Smooth muscle cell (in vitro differentiated cells): ENCODE measurements at regions not wholly inside any gene's neighbourhood (a gene's known extent, or its start where the extent isn't known, plus 50 kb on each side); places are given as distances from the start of the nearest gene placed in this dataset.

Experiments
- DNase-seq: peaks from one replicate; lab custom pipeline; 2025; ENCODE audit not compliant: unreplicated experiment; lab: John Stamatoyannopoulos, UW
- H2AFZ ChIP-seq: fragments of 200-600 bp; sonication (generic); 2 replicates; pipeline ENCODE4 v1.6.0; 2016; ENCODE audit warnings: antibody characterized with exemption, low read depth, mild to moderate bottlenecking
- H3F3A ChIP-seq: fragments of 200-600 bp; sonication (generic); 2 replicates; pipeline ENCODE4 v1.6.0; 2017; ENCODE audit warnings: antibody characterized with exemption, low read depth
- H3K27ac ChIP-seq: fragments of 200-600 bp; sonication (generic); 2 replicates; pipeline ENCODE4 v1.5.1; 2016; ENCODE audit warnings: low read depth, mild to moderate bottlenecking
- H3K27me3 ChIP-seq: fragments of 200-600 bp; sonication (generic); 2 replicates; pipeline ENCODE4 v1.6.1; 2016; ENCODE audit warnings: low read depth, mild to moderate bottlenecking
- H3K36me3 ChIP-seq: fragments of 200-600 bp; sonication (generic); 2 replicates; pipeline ENCODE4 v1.5.1; 2016; ENCODE audit warnings: low read depth
- H3K4me1 ChIP-seq: fragments of 200-600 bp; sonication (generic); 2 replicates; pipeline ENCODE4 v1.5.1; 2016; ENCODE audit warnings: low read depth
- H3K4me2 ChIP-seq: fragments of 200-600 bp; sonication (generic); 2 replicates; pipeline ENCODE4 v1.6.0; 2016; ENCODE audit warnings: mild to moderate bottlenecking
- H3K4me3 ChIP-seq: fragments of 200-600 bp; sonication (generic); 2 replicates; pipeline ENCODE4 v1.5.1; 2016; ENCODE audit warnings: mild to moderate bottlenecking
- H3K79me2 ChIP-seq: fragments of 200-600 bp; sonication (generic); 2 replicates; pipeline ENCODE4 v1.6.0; 2016; ENCODE audit warnings: low read depth, mild to moderate bottlenecking
- H3K9ac ChIP-seq: fragments of 200-600 bp; sonication (generic); 2 replicates; pipeline ENCODE4 v1.6.0; 2016; ENCODE audit warnings: low read depth
- H3K9me3 ChIP-seq: fragments of 200-600 bp; sonication (generic); replicated peaks from 2 replicates; pipeline ENCODE4 v1.5.1; 2016; ENCODE audit warnings: low read depth
- H4K20me1 ChIP-seq: fragments of 200-600 bp; sonication (generic); 2 replicates; pipeline ENCODE4 v1.6.0; 2016; ENCODE audit warnings: low read depth
- WGBS: methylation state at CpG from one replicate; pipeline ENCODE4 v1.1.7; 2016; ENCODE audit warnings: low lambda C conversion rate; 5-methylcytosine and 5-hydroxymethylcytosine counted together
- TF ChIP-seq, protein P1 (sequence below): fragments of 200-600 bp; sonication (generic); IDR thresholded peaks from 2 replicates; pipeline ENCODE4 v1.5.1; 2017; ENCODE audit warnings: borderline replicate concordance, mild to moderate bottlenecking, antibody characterized with exemption; ENCODE audit not compliant: insufficient read depth, poor library complexity, severe bottlenecking

DNA sequence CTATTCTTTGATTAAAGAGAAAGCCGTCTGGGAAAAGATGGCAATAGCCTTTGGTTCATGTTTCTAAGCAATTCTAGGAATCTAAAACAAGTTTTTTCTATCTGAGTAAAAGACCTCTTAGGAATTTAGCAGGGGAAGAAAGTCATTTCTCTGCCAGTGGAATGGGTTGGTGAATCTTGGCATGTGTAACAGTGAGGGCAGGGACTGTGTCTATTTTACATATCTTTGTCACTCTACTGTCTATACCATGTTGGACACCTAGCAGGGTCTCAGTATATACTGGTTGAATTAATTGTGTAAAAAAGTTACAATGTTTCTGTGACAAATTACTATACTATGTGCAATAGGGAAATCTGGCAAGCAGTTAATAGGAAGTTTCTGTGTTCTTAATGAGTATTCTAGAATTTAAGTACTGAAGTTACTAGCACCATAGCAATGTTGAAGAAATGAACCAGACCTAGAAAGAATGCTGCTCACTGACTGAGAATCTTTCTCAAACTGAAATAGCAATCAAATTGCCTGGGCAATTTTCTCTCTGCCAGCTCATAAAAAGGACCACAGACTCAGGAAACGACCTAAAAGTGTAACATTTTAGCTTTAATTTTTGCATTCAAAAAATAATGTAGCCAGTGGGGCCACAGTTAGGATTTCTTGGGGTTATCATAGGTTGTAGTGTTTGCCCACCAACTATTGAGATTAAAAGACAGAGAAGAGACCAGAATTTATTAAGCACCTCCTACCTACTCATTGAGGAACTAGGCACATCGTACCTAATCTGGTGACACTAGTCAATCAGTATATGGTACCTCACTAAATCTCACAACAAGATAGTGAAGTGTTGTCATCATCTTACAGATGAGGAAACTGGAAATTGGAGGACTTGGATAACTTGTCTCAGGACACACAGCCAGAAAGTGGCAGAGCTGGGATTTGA, 56.2 kb upstream of the LEKR1 start:
- H2AFZ ChIP-seq = no peak overlapping the region
- H3K79me2 ChIP-seq = no peaks in the 10 kb centered on the region
- H3K27ac ChIP-seq = no peak overlapping the region
- no peak overlapping the region for H3K9ac ChIP-seq
- WGBS = 86% methylated on average over 3 of the region's 3 CpGs
- no peaks in the 10 kb centered on the region for H3K9me3 ChIP-seq
- H3K4me3 ChIP-seq = no peak overlapping the region
- no peak overlapping the region for H3K4me2 ChIP-seq
- no peaks in the 10 kb centered on the region for H3F3A ChIP-seq
- H3K4me1 ChIP-seq = no peaks in the 10 kb centered on the region
- H3K27me3 ChIP-seq = no peaks in the 10 kb centered on the region
- H4K20me1 ChIP-seq = no peaks in the 10 kb centered on the region
- TF ChIP-seq, protein P1, sequence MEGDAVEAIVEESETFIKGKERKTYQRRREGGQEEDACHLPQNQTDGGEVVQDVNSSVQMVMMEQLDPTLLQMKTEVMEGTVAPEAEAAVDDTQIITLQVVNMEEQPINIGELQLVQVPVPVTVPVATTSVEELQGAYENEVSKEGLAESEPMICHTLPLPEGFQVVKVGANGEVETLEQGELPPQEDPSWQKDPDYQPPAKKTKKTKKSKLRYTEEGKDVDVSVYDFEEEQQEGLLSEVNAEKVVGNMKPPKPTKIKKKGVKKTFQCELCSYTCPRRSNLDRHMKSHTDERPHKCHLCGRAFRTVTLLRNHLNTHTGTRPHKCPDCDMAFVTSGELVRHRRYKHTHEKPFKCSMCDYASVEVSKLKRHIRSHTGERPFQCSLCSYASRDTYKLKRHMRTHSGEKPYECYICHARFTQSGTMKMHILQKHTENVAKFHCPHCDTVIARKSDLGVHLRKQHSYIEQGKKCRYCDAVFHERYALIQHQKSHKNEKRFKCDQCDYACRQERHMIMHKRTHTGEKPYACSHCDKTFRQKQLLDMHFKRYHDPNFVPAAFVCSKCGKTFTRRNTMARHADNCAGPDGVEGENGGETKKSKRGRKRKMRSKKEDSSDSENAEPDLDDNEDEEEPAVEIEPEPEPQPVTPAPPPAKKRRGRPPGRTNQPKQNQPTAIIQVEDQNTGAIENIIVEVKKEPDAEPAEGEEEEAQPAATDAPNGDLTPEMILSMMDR = no peak
- no peaks in the 10 kb centered on the region for H3K36me3 ChIP-seq
- DNase-seq = no peak

DNA sequence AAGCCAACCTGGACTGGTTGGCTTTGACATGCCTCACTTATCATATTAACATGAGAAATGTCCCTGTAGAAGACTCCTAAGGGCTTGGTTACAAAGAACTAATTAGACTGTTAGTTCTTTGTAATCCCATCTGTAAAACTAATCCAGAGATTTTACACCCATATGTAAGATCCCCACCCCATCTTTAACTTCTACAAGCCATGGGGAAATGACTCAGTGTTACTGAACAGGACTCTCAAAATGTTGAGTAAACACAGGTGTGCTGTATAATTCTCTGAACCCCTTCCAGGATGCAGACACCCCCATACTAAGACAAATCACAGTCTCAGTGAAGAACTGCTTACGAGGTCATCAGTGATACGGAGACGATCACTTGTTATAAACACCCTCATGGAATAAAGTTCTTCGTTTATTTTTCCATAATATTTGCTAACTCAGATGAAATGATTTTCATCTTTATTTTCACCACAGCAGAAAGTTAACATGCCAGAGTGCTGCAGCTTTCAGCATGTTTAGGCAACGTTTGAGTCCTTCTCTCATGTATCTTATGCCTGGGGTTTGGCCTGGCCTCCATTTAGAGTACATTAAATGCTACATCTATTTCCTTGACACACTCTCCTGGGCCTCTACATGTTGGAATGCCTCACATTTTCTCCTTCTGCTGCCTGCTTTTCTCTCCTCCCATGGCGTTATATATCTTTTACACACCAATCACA, 55.3 kb upstream of the LEKR1 start:
- Histone ChIP-seq H2AFZ (no peak overlapping the region), H3K4me3 (no peak overlapping the region), H3K4me2 (no peak overlapping the region), H3K9ac (no peak overlapping the region), H3K27ac (no peak overlapping the region), H4K20me1 (no peaks in the 10 kb centered on the region), H3F3A (no peaks in the 10 kb centered on the region), H3K27me3 (no peaks in the 10 kb centered on the region), H3K9me3 (no peaks in the 10 kb centered on the region), H3K79me2 (no peaks in the 10 kb centered on the region), H3K4me1 (no peaks in the 10 kb centered on the region), H3K36me3 (no peaks in the 10 kb centered on the region)
- TF ChIP-seq, protein P1 = no peak
- DNase-seq = no peak
- WGBS = 94% methylated on average over 6 of the region's 6 CpGs

DNA sequence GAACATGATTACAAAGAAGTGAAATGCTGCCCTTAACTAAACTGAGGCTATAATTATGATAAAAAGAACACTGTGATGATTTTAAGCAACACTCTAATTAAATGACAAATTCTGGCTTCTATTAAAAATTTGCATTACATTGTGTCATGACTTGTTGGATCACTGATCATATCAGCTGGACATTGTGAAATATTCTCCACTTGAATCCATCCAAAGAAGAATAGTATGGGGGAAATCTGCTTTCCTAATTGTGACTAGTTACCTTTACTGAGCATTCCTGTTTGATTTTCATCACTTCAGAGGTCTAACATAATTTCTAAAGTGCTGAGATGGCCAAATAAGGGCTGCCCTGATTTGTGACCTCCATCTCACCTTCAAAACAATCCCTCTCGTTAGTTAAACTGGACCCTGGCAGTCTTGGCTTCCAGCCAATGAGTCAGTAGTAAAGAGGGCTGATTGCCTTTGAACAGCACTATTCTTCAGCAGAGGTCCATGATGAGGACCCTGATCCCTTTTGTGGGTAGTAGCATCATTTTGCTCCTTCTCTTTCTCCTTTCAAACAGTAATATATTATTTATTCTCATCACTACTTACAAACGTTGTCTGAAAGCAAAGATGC, 53.5 kb upstream of the LEKR1 start:
- H4K20me1 ChIP-seq = no peaks in the 10 kb centered on the region
- H3K4me2 ChIP-seq = no peak overlapping the region
- no peaks in the 10 kb centered on the region for H3K36me3 ChIP-seq
- TF ChIP-seq, protein P1 = no peak
- H3K27ac ChIP-seq = no peak overlapping the region
- DNase-seq = no peak
- H3K9ac ChIP-seq = no peak overlapping the region
- H3K4me1 ChIP-seq = no peaks in the 10 kb centered on the region
- no peak overlapping the region for H2AFZ ChIP-seq
- WGBS = 66% methylated on average over 2 of the region's 2 CpGs
- no peaks in the 10 kb centered on the region for H3K79me2 ChIP-seq
- no peak overlapping the region for H3K4me3 ChIP-seq
- no peaks in the 10 kb centered on the region for H3K9me3 ChIP-seq
- no peaks in the 10 kb centered on the region for H3K27me3 ChIP-seq
- no peaks in the 10 kb centered on the region for H3F3A ChIP-seq
